GM18505 (cell line): ENCODE measurements at regions not wholly inside any gene's neighbourhood (a gene's known extent, or its start where the extent isn't known, plus 50 kb on each side); places are given as distances from the start of the nearest gene placed in this dataset.

Experiments used
- ATAC-seq: cut with Tn5 transposase; IDR thresholded peaks from one replicate; pipeline ENCODE4 v1.9.1; 2021; ENCODE audit not compliant: unreplicated experiment
- POLR2A ChIP-seq: IDR thresholded peaks from 4 replicates; pipeline ENCODE4 v1.6.1; 2011; ENCODE audit warnings: borderline replicate concordance; ENCODE audit not compliant: insufficient read depth, insufficient read length; ENCODE audit errors: extremely low read depth

- ATAC-seq = no peak
- no peak for TF ChIP-seq POLR2A
Observed at GRCh38 chr10:130416334-130417150, 280.4 kb downstream of the GLRX3 start.

- ATAC-seq = no peak
- TF ChIP-seq POLR2A = no peak
Observed at GRCh38 chr10:130418731-130419130, 282.5 kb downstream of the GLRX3 start.

DNA sequence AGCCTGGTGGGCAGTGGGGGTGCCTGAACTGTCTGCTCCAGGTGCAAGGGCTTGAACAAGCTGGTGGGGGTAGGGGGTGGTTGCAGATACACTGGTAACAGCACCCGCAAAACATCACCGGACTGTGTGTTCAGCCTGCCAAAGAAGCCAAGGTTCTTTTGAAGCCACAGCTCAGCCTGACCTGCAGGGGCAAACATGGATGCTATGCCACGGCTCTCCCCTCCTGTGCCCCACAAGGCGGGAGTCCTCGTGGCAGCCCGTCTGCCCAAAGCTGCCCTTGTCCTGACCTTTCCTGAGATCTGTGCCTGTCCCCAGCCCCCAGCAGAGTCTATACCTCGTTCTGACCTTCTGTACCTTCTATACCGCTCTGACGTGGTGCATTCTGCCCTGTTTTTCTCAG is 285.7 kb downstream of the GLRX3 start:
- ATAC-seq = no peak

GRCh38 chr10:130422366-130423324 is 286.5 kb downstream of the GLRX3 start:
- TF ChIP-seq POLR2A = no peak
- ATAC-seq = no peak

More for the DNA sequence above, 285.7 kb downstream of the GLRX3 start:
- no peak for TF ChIP-seq POLR2A

GRCh38 chr10:130423455-130424305 is 287.5 kb downstream of the GLRX3 start:
- ATAC-seq = no peak
- TF ChIP-seq POLR2A = no peak

GRCh38 chr10:130424418-130424817 is 288.2 kb downstream of the GLRX3 start:
- no peak for TF ChIP-seq POLR2A
- ATAC-seq = no peak

DNA sequence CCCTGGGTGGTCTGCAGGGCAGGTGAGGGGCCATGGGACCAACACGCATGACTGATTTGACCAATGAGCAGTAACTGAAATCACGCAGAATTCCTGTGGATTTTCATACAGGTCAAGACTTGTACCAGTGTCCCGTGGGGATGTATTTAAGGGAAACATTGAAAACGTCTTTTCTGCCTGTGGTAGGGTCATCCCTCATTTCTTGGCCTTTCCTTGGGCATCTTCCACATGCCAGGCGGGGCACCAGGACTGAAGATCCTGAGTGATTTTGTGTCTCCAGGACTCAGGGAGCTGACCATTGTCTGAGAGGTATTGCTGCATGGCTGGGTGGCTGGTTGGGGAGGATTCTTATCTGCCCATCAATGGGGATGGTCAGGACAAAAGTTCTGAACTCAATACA is 289.0 kb downstream of the GLRX3 start:
- TF ChIP-seq POLR2A = no peak

GRCh38 chr10:130425881-130426435 is 289.8 kb downstream of the GLRX3 start:
- ATAC-seq = no peak
- TF ChIP-seq POLR2A = no peak

More for the DNA sequence above, 289.0 kb downstream of the GLRX3 start:
- no peak for ATAC-seq

DNA sequence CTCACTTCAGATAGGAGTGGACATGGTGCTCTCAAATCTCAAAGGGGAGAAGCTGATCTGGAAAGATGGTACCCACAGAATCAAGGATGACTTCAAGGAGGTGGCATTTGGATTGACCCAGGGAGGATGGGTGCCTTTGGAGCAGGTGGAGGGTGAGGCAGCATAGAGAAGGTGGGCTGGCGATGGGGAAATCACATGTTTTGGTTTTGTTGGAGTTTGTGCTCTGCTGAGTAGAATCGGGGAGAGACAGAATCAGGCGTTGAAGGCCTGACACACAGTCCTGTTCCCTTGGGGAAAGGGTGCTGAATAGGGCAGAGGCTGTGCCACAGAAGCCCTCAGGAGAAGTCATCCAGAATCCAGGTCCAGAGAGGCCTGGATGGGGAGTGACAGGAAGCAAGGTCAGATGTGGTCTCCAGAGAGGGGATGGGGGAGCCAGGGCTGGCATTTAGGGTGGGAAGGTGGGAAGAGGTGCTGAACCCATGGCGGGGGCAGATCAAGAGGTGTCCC is 291.1 kb downstream of the GLRX3 start:
- no peak for ATAC-seq
- no peak for TF ChIP-seq POLR2A

- TF ChIP-seq POLR2A = no peak
- ATAC-seq = no peak
Observed at GRCh38 chr10:130428936-130429335, 292.7 kb downstream of the GLRX3 start.

DNA sequence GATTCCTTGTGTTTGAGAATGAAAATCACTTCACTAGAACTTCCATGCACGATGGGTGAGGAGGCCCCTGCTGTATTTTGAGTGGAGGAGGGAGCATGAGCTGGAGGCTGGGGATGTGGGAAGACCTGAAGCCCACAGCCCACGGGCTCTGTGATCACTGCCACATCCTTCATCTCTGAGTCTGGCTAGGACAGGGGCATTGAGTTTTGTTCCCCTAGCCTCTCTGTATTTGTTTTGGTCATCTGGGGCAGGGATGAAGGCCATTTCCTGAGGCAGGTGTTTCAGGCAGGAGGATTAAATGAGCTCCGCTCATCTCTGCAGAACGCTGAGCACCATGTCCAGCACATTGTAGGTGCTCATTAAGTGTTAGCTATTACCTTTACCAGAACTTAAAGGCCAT is 293.6 kb downstream of the GLRX3 start:
- no peak for TF ChIP-seq POLR2A
- ATAC-seq = no peak

DNA sequence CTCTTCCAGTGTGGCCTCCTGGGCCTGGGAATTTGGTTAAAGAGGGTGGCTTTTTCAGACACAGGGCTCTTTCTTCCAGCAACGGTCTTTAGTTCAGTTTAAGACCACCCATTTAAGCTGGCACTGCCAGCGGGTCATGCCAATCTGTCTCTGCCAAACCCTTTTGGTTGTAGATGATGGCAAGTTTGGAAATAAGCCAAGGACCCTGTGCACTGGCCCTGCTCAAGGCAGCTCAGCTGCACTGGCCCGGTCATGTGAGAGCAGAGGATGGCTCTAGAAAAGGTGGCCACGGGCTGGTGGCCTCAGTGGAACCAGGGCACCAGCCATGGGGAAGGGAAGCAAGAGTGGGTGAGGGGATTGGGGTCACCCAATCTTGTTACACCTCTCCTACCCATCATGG is 294.1 kb downstream of the GLRX3 start:
- TF ChIP-seq POLR2A = no peak
- ATAC-seq = no peak
